MCF 10A (cell line): ENCODE measurements at regions not wholly inside any gene's neighbourhood (a gene's known extent, or its start where the extent isn't known, plus 50 kb on each side); places are given as distances from the start of the nearest gene placed in this dataset.

ENCODE experiments used
- BruUV-seq: library from RNA; stranded (reverse); fragments of 400-500 nt; replicated peaks from 2 replicates; lab custom pipeline; 2021; lab: Mats Ljungman, UMichigan
- CTCF ChIA-PET: fragments of 300-600 bp; sonication (Branson Sonifier 250); formaldehyde crosslinking; extraction: SDS; loops from one replicate; lab custom pipeline; 2021; ENCODE audit warnings: antibody characterized with exemption, inconsistent platforms; lab: Yijun Ruan, JAX
- POLR2A ChIA-PET: fragments of 300-600, 350-650 bp; sonication (Branson Sonifier 250); formaldehyde crosslinking; extraction: SDS; loops from one replicate; lab custom pipeline; 2020; ENCODE audit warnings: antibody characterized with exemption, inconsistent platforms; lab: Yijun Ruan, JAX
- DNase-seq: peaks from one replicate; pipeline ENCODE4 v3.0.0-alpha.2; 2018; ENCODE audit not compliant: unreplicated experiment
- H3K27ac Mint-ChIP-seq: one replicate; pipeline ENCODE4 v1.8.0; 2022; ENCODE audit warnings: mild to moderate bottlenecking, low read depth, mixed read lengths; ENCODE audit not compliant: unreplicated experiment
- H3K27me3 Mint-ChIP-seq: one replicate; pipeline ENCODE4 v1.8.0; 2022; ENCODE audit warnings: mixed read lengths; ENCODE audit not compliant: insufficient read depth, unreplicated experiment
- H3K36me3 Mint-ChIP-seq: one replicate; pipeline ENCODE4 v1.8.0; 2022; ENCODE audit warnings: mild to moderate bottlenecking, moderate library complexity, mixed read lengths; ENCODE audit not compliant: insufficient read depth, unreplicated experiment
- H3K4me1 Mint-ChIP-seq: one replicate; pipeline ENCODE4 v1.8.0; 2022; ENCODE audit warnings: mixed read lengths; ENCODE audit not compliant: insufficient read depth, unreplicated experiment
- H3K4me3 Mint-ChIP-seq: one replicate; pipeline ENCODE4 v1.8.0; 2022; ENCODE audit warnings: mild to moderate bottlenecking, moderate library complexity, mixed read lengths; ENCODE audit not compliant: unreplicated experiment
- H3K9me3 Mint-ChIP-seq: one replicate; pipeline ENCODE4 v1.8.0; 2022; ENCODE audit warnings: mixed read lengths; ENCODE audit not compliant: unreplicated experiment
- intact Hi-C: fragments of 100-400 bp; cut with micrococcal nuclease; formaldehyde crosslinking; loops from 2 replicates; pipeline ENCODE4 v1.14.1; 2022
- TF ChIP-seq, protein P1 (sequence below): fragments of 200-600 bp; IDR thresholded peaks from one replicate; pipeline ENCODE4 v1.8.0; 2022; ENCODE audit warnings: antibody characterized with exemption, mild to moderate bottlenecking; ENCODE audit not compliant: unreplicated experiment

DNA sequence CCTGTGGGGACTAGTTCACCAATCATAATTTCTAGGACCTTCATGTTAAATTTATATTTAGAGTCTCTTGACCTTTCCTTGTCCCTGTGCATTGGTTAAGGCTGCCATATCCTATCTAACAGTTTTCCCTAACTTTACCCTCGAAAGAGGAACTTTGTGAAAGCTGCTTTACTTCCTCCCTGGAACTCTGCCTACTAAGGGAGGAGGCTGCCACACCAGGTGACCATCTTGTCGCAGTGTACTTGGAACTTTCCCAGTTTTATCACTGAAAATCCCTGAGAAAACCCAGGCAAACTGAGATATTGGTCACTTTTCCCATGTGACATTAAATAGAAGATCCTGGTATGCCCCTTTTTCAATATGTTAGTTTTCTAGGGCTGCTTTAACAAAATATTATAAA is 317.6 kb upstream of the TSHZ2 start:
- no peaks in the 10 kb centered on the region for H3K9me3 Mint-ChIP-seq
- H3K27me3 Mint-ChIP-seq = peaks cover 13% of the 10 kb centered on the region
- ChIA-PET POLR2A (interaction anchor here (0.6 kb wide), 1 partner anchor 533 kb away, joined by 3 read pairs; no protein-coding TSS in a partner anchor), CTCF (interaction anchor here (0.7 kb wide), 1 partner anchor 19 kb away, joined by 3 read pairs; no protein-coding TSS in a partner anchor)
- TF ChIP-seq, protein P1, sequence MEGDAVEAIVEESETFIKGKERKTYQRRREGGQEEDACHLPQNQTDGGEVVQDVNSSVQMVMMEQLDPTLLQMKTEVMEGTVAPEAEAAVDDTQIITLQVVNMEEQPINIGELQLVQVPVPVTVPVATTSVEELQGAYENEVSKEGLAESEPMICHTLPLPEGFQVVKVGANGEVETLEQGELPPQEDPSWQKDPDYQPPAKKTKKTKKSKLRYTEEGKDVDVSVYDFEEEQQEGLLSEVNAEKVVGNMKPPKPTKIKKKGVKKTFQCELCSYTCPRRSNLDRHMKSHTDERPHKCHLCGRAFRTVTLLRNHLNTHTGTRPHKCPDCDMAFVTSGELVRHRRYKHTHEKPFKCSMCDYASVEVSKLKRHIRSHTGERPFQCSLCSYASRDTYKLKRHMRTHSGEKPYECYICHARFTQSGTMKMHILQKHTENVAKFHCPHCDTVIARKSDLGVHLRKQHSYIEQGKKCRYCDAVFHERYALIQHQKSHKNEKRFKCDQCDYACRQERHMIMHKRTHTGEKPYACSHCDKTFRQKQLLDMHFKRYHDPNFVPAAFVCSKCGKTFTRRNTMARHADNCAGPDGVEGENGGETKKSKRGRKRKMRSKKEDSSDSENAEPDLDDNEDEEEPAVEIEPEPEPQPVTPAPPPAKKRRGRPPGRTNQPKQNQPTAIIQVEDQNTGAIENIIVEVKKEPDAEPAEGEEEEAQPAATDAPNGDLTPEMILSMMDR = no peak
- H3K27ac Mint-ChIP-seq = no peak overlapping the region
- H3K4me3 Mint-ChIP-seq = no peak overlapping the region
- intact Hi-C loops = no loop called here
- no peaks in the 10 kb centered on the region for H3K36me3 Mint-ChIP-seq
- H3K4me1 Mint-ChIP-seq = no peaks in the 10 kb centered on the region
- DNase-seq = no peak
- BruUV-seq = no TSS peak

DNA sequence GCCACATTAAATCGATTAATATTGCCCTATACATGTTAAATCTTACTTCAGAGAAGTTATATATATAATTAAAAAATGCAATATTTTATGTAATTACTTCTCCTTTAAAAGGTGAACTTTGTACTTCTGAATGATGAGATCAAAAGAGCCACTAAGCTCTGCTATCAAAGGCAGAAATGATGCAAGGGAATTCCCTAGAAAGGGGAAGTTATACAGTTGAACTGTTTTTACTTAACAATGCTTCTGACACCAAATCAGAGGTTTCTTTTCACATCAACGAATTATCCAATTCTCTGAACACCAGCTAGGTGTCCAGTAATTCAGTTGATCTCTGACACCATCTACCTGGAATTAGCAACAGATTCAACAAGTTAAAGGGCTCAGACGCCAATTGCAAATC is 319.9 kb upstream of the TSHZ2 start:
- no peak for DNase-seq
- no peaks in the 10 kb centered on the region for H3K4me1 Mint-ChIP-seq
- TF ChIP-seq, protein P1 = no peak
- H3K9me3 Mint-ChIP-seq = no peaks in the 10 kb centered on the region
- BruUV-seq = no TSS peak
- peaks cover 13% of the 10 kb centered on the region for H3K27me3 Mint-ChIP-seq
- intact Hi-C loops = no loop called here
- ChIA-PET POLR2A (no interaction called here), CTCF (interaction anchor here (0.5 kb wide), 1 partner anchor 15 kb away, joined by 3 read pairs; no protein-coding TSS in a partner anchor)
- H3K36me3 Mint-ChIP-seq = no peaks in the 10 kb centered on the region
- H3K27ac Mint-ChIP-seq = no peak overlapping the region
- H3K4me3 Mint-ChIP-seq = no peak overlapping the region

- no TSS peak for BruUV-seq
- H3K27me3 Mint-ChIP-seq = peaks cover 13% of the 10 kb centered on the region
- H3K36me3 Mint-ChIP-seq = no peaks in the 10 kb centered on the region
- H3K4me3 Mint-ChIP-seq = no peak overlapping the region
- intact Hi-C loops = no loop called here
- peak; percentile 5 for DNase-seq
- no peak overlapping the region for H3K27ac Mint-ChIP-seq
- POLR2A ChIA-PET = no interaction called here
- TF ChIP-seq, protein P1 = no peak
- H3K4me1 Mint-ChIP-seq = no peaks in the 10 kb centered on the region
- CTCF ChIA-PET = no interaction called here
- H3K9me3 Mint-ChIP-seq = no peaks in the 10 kb centered on the region
Observed at GRCh38 chr20:52649727-52650126, 322.4 kb upstream of the TSHZ2 start.

DNA sequence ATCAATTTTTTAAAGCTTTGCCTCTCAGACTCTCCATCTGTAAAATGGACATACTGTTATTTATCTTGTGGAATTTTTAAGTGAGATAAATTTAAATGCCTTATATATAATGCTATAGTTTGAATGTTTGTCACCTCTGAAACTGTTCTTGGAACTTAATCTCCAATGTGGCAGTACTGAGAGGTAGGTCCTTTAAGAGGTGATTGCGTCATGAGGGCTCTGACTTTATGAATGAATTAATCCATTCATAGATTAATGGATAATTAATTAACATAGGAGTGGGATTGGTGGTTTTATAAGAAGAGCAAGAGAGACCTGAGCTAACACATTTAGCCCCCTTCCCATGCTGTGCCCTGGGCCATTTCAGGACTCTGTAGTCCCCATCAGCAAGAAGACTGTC is 326.3 kb upstream of the TSHZ2 start:
- Mint-ChIP-seq H3K36me3 (no peaks in the 10 kb centered on the region), H3K4me3 (no peak overlapping the region), H3K9me3 (peaks cover 7% of the 10 kb centered on the region), H3K27me3 (no peaks in the 10 kb centered on the region), H3K4me1 (no peaks in the 10 kb centered on the region), H3K27ac (no peak overlapping the region)
- TF ChIP-seq, protein P1 = no peak
- POLR2A ChIA-PET = no interaction called here
- DNase-seq = no peak
- no TSS peak for BruUV-seq
- intact Hi-C loops = no loop called here
- CTCF ChIA-PET = no interaction called here
